ENCODE measurements at regions not wholly inside any gene's neighbourhood (a gene's known extent, or its start where the extent isn't known, plus 50 kb on each side); places are given as distances from the start of the nearest gene placed in this dataset.

GRCh38 chr12:83414981-83415380 lies 728.3 kb downstream of the TMTC2 start:
- H3K36me3 ChIP-seq: no peaks in the 10 kb centered on the region
- H3K27me3 ChIP-seq: no peaks in the 10 kb centered on the region
- peak in 1 of 2 donors; percentile 11 for ATAC-seq (ENCODE audit: low FRiP score in 2 of 2)
- H3K9me3 ChIP-seq: no peaks in the 10 kb centered on the region
- peak in 1 of 2 donors; percentile 6 for DNase-seq
- H3K27ac ChIP-seq: no peak overlapping the region
- no peak for TF ChIP-seq POLR2AphosphoS5 (IDR thresholded peaks at IDR 0.05)
- TF ChIP-seq POLR2A (IDR thresholded peaks at IDR 0.05): no peak
- TF ChIP-seq EP300 (IDR thresholded peaks at IDR 0.05): no peak
- TF ChIP-seq CTCF (IDR thresholded peaks at IDR 0.05): no peak
- no peak overlapping the region for H3K4me3 ChIP-seq
- WGBS, 2 donors: 95 to 100% methylated on average over 2 to 3 of the region's 3 CpGs
- no peaks in the 10 kb centered on the region for H3K4me1 ChIP-seq

- Histone ChIP-seq H3K9me3 (no peaks in the 10 kb centered on the region), H3K27me3 (no peaks in the 10 kb centered on the region), H3K4me1 (no peaks in the 10 kb centered on the region), H3K4me3 (no peak overlapping the region), H3K36me3 (no peaks in the 10 kb centered on the region), H3K27ac (no peak overlapping the region)
- 74 to 86% methylated on average over 2 of the region's 2 CpGs for WGBS, 2 donors
- TF ChIP-seq CTCF (IDR thresholded peaks at IDR 0.05) (no peak), POLR2A (IDR thresholded peaks at IDR 0.05) (no peak), POLR2AphosphoS5 (IDR thresholded peaks at IDR 0.05) (no peak), EP300 (IDR thresholded peaks at IDR 0.05) (no peak)
- ATAC-seq (ENCODE audit: low FRiP score in 2 of 2) (no peak), DNase-seq (no peak)
Measured at GRCh38 chr12:83408851-83409250, 722.1 kb downstream of the TMTC2 start.

GRCh38 chr12:83408146-83408545 lies 721.4 kb downstream of the TMTC2 start:
- DNase-seq (no peak), ATAC-seq (ENCODE audit: low FRiP score in 2 of 2) (no peak)
- TF ChIP-seq POLR2A (IDR thresholded peaks at IDR 0.05) (no peak), CTCF (IDR thresholded peaks at IDR 0.05) (no peak), POLR2AphosphoS5 (IDR thresholded peaks at IDR 0.05) (no peak), EP300 (IDR thresholded peaks at IDR 0.05) (no peak)
- Histone ChIP-seq H3K4me3 (no peak overlapping the region), H3K27me3 (no peaks in the 10 kb centered on the region), H3K36me3 (no peaks in the 10 kb centered on the region), H3K9me3 (no peaks in the 10 kb centered on the region), H3K4me1 (no peaks in the 10 kb centered on the region), H3K27ac (no peak overlapping the region)
- 48 to 56% methylated on average over 2 of the region's 2 CpGs for WGBS, 2 donors

GRCh38 chr12:83404521-83404920 lies 717.8 kb downstream of the TMTC2 start:
- no peaks in the 10 kb centered on the region for H3K27me3 ChIP-seq
- DNase-seq: no peak
- 86 to 88% methylated on average over 3 of the region's 3 CpGs for WGBS, 2 donors
- H3K4me1 ChIP-seq: no peaks in the 10 kb centered on the region
- H3K36me3 ChIP-seq: no peaks in the 10 kb centered on the region
- ATAC-seq (ENCODE audit: low FRiP score in 2 of 2): no peak
- no peak overlapping the region for H3K27ac ChIP-seq
- H3K4me3 ChIP-seq: no peak overlapping the region
- TF ChIP-seq CTCF (IDR thresholded peaks at IDR 0.05) (no peak), POLR2AphosphoS5 (IDR thresholded peaks at IDR 0.05) (no peak), EP300 (IDR thresholded peaks at IDR 0.05) (no peak), POLR2A (IDR thresholded peaks at IDR 0.05) (no peak)
- no peaks in the 10 kb centered on the region for H3K9me3 ChIP-seq

- Histone ChIP-seq H3K27me3 (no peaks in the 10 kb centered on the region), H3K27ac (no peak overlapping the region), H3K36me3 (no peaks in the 10 kb centered on the region), H3K4me1 (peaks cover 0 to 3% (median 0%) of the 10 kb centered on the region in 4 donors), H3K9me3 (no peaks in the 10 kb centered on the region), H3K4me3 (no peak overlapping the region)
- no peak for ATAC-seq (ENCODE audit: low FRiP score in 2 of 2)
- no peak for DNase-seq
- 74 to 76% methylated on average over 3 of the region's 3 CpGs for WGBS, 2 donors
- TF ChIP-seq CTCF (IDR thresholded peaks at IDR 0.05) (no peak), POLR2AphosphoS5 (IDR thresholded peaks at IDR 0.05) (no peak), EP300 (IDR thresholded peaks at IDR 0.05) (no peak), POLR2A (IDR thresholded peaks at IDR 0.05) (no peak)
Measured at GRCh38 chr12:83390186-83390585, 703.5 kb downstream of the TMTC2 start.

All from upper lobe of left lung (tissue), 6 donors.